ENCODE measurements at regions not wholly inside any gene's neighbourhood (a gene's known extent, or its start where the extent isn't known, plus 50 kb on each side); places are given as distances from the start of the nearest gene placed in this dataset.

GRCh38 chr7:108809356-108809755 is 239.7 kb downstream of the DNAJB9 start:
- TF ChIP-seq EZH2 (optimal IDR thresholded peaks at IDR 0.05; ENCODE audit: low read depth, low read length) (no peak), CTCF (IDR thresholded peaks at IDR 0.05; ENCODE audit: low read length) (no peak), EZH2phosphoT487 (IDR thresholded peaks at IDR 0.05; ENCODE audit: low read length) (no peak)

All from MM.1S (cell line).